ENCODE measurements at regions not wholly inside any gene's neighbourhood (a gene's known extent, or its start where the extent isn't known, plus 50 kb on each side); places are given as distances from the start of the nearest gene placed in this dataset.

- no peak for TF ChIP-seq EZH2phosphoT487 (IDR thresholded peaks at IDR 0.05; ENCODE audit: low read depth, severe bottlenecking, unreplicated experiment)
- no peak for TF ChIP-seq CTCF (IDR thresholded peaks at IDR 0.05; ENCODE audit: poor library complexity)
- TF ChIP-seq EZH2 (IDR thresholded peaks at IDR 0.05; ENCODE audit: borderline replicate concordance) = no peak
Measured at GRCh38 chr14:85963486-85963885, 433.5 kb downstream of the FLRT2 start.

Measured in hepatocyte (in vitro differentiated cells).